Dermis microvascular lymphatic vessel endothelial cell (primary cell): ENCODE measurements at regions not wholly inside any gene's neighbourhood (a gene's known extent, or its start where the extent isn't known, plus 50 kb on each side); places are given as distances from the start of the nearest gene placed in this dataset.
"Not testable (repeated sequence)": the region's sequence is repeated elsewhere in the genome, so short reads cannot be mapped to it uniquely, and the experiment has no call there.

Experiments
- DNase-seq, 2 donors: peaks; one replicate each; pipeline versions ENCODE4 v3.0.0 to v3.0.0-alpha.2; 2010; ENCODE audit warnings: low read depth in 2 of 2

GRCh38 chr3:73874606-73875369, 250.0 kb upstream of the PDZRN3 start:
- DNase-seq = no peak

- DNase-seq = no peak
Observed at GRCh38 chr3:73874161-73874560, 249.4 kb upstream of the PDZRN3 start.

GRCh38 chr3:73868688-73869315, 244.1 kb upstream of the PDZRN3 start:
- peak; percentile 5 to 19 for DNase-seq

GRCh38 chr3:73867524-73867923, 242.8 kb upstream of the PDZRN3 start:
- DNase-seq = no peak

GRCh38 chr3:73866846-73867245, 242.1 kb upstream of the PDZRN3 start:
- DNase-seq = no peak

GRCh38 chr3:73863546-73864079, 238.9 kb upstream of the PDZRN3 start:
- no peak for DNase-seq

GRCh38 chr3:73855813-73856212, 231.1 kb upstream of the PDZRN3 start:
- DNase-seq = no peak

- DNase-seq = peak; percentile 39 to 42
Observed at GRCh38 chr3:73848173-73848906, 223.6 kb upstream of the PDZRN3 start.

- no peak for DNase-seq
Observed at GRCh38 chr3:73846951-73847350, 222.2 kb upstream of the PDZRN3 start.

GRCh38 chr3:73839032-73839431, 214.3 kb upstream of the PDZRN3 start:
- no peak for DNase-seq

GRCh38 chr3:73835945-73836344, 211.2 kb upstream of the PDZRN3 start:
- no peak for DNase-seq

- no peak for DNase-seq
Observed at GRCh38 chr3:73832426-73832825, 207.7 kb upstream of the PDZRN3 start.

- no peak for DNase-seq
Observed at GRCh38 chr3:73828348-73828747, 203.6 kb upstream of the PDZRN3 start.

- DNase-seq = peak in 1 of 2 donors; percentile 7
Observed at GRCh38 chr3:73827725-73828211, 203.0 kb upstream of the PDZRN3 start.

- no peak for DNase-seq
Observed at GRCh38 chr3:73827204-73827603, 202.5 kb upstream of the PDZRN3 start.

- not testable (repeated sequence) for DNase-seq
Observed at GRCh38 chr3:73820896-73821295, 196.2 kb upstream of the PDZRN3 start.

- DNase-seq = no peak
Observed at GRCh38 chr3:73820431-73820830, 195.7 kb upstream of the PDZRN3 start.

- no peak for DNase-seq
Observed at GRCh38 chr3:73815966-73816365, 191.2 kb upstream of the PDZRN3 start.

- no peak for DNase-seq
Observed at GRCh38 chr3:73813692-73814292, 189.1 kb upstream of the PDZRN3 start.

GRCh38 chr3:73813291-73813690, 188.6 kb upstream of the PDZRN3 start:
- DNase-seq = peak; percentile 66 to 79

GRCh38 chr3:73812054-73812453, 187.3 kb upstream of the PDZRN3 start:
- no peak for DNase-seq
